ENCODE measurements at regions not wholly inside any gene's neighbourhood (a gene's known extent, or its start where the extent isn't known, plus 50 kb on each side); places are given as distances from the start of the nearest gene placed in this dataset.

- TF ChIP-seq, protein P1, sequence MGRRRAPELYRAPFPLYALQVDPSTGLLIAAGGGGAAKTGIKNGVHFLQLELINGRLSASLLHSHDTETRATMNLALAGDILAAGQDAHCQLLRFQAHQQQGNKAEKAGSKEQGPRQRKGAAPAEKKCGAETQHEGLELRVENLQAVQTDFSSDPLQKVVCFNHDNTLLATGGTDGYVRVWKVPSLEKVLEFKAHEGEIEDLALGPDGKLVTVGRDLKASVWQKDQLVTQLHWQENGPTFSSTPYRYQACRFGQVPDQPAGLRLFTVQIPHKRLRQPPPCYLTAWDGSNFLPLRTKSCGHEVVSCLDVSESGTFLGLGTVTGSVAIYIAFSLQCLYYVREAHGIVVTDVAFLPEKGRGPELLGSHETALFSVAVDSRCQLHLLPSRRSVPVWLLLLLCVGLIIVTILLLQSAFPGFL (CRISPR knock-in tag; IDR thresholded peaks at IDR 0.05; ENCODE audit: borderline replicate concordance) = no peak
- no peak for TF ChIP-seq GRHL2 (CRISPR knock-in tag; IDR thresholded peaks at IDR 0.05; ENCODE audit: insufficient replicate concordance, severe bottlenecking)
- TF ChIP-seq, protein P2, sequence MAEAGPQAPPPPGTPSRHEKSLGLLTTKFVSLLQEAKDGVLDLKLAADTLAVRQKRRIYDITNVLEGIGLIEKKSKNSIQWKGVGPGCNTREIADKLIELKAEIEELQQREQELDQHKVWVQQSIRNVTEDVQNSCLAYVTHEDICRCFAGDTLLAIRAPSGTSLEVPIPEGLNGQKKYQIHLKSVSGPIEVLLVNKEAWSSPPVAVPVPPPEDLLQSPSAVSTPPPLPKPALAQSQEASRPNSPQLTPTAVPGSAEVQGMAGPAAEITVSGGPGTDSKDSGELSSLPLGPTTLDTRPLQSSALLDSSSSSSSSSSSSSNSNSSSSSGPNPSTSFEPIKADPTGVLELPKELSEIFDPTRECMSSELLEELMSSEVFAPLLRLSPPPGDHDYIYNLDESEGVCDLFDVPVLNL (CRISPR knock-in tag; IDR thresholded peaks at IDR 0.05; ENCODE audit: borderline replicate concordance, low read depth) = no peak
Observed at GRCh38 chrX:20434986-20435385, 168.3 kb upstream of the RPS6KA3 start (continued).

DNA sequence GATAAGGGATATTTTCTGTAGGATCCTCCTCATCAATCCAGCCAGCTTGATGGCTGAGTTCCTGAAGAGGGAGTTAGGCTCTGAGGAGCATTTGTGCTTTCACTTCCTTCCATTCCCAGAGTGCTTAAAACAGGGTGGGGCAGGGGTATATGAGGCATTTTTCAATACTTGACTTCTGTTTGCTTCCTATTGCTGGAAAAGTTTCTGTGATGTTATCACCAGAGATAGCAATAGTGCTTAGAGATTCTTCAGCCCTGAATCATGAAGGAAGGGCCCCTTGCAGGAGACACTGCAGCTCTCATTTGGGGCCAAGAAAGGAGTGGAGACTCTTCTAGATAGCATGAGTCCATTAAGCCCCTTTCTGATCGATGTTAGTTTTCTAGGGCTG, 166.7 kb upstream of the RPS6KA3 start:
- H3K27ac Mint-ChIP-seq = no peak overlapping the region
- no peaks in the 10 kb centered on the region for H3K9me3 Mint-ChIP-seq
- H3K4me1 Mint-ChIP-seq = no peaks in the 10 kb centered on the region
- no peak overlapping the region for H3K4me3 Mint-ChIP-seq
- no peak for ATAC-seq
- DNase-seq (ENCODE audit: low spot score) = no peak
- CTCF ChIA-PET = no interaction called here
- no peaks in the 10 kb centered on the region; the same call in 1 of the 2 replicates for H3K27me3 Mint-ChIP-seq (ENCODE audit: low read depth)
- no peaks in the 10 kb centered on the region for H3K36me3 Mint-ChIP-seq
- TF ChIP-seq NR2C2 (CRISPR knock-in tag; IDR thresholded peaks at IDR 0.05) (no peak), ZNF317 (CRISPR knock-in tag; IDR thresholded peaks at IDR 0.05; ENCODE audit: borderline replicate concordance, low read depth) (no peak), HMGA2 (CRISPR knock-in tag; IDR thresholded peaks at IDR 0.05) (no peak)
- POLR2A ChIA-PET = no interaction called here

DNA sequence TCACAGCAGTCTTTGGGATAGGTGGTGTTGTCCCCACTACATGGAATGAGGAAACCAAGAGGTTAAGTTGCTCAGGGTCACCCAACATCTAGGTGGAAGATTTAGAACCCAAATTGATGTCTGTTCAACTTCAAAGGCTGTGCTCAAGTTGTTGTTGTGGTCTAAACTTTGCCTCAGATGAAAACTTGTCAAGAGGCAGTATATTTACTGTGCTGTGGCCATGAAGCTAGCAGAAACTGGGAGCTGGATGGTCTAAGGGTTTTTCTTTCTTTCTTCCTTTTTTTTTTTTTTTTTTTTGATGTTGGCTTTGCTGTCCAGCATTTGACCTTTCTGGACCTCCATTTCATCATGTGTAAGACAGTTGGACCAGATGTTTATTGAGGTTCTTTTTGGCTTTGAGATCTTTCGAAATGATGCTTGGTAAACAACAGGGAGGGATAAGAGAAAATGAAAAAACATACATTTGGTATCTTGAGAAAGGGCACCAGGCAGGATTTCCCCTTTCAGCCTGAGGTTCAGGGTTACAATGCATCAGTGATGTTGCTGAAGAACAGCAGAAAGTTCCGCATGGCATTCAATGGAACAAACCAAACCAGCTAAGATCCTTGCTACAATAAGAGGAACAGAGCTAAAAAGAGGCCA, 166.2 kb upstream of the RPS6KA3 start:
- H3K4me1 Mint-ChIP-seq = no peaks in the 10 kb centered on the region
- TF ChIP-seq ZNF232 (CRISPR knock-in tag; IDR thresholded peaks at IDR 0.05) (no peak), ZNF532 (CRISPR knock-in tag; IDR thresholded peaks at IDR 0.05; ENCODE audit: borderline replicate concordance) (no peak), CBFB (CRISPR knock-in tag; IDR thresholded peaks at IDR 0.05; ENCODE audit: low read depth) (no peak), TEAD4 (CRISPR knock-in tag; IDR thresholded peaks at IDR 0.05) (no peak), NR1H2 (CRISPR knock-in tag; IDR thresholded peaks at IDR 0.05) (no peak), MXD4 (CRISPR knock-in tag; IDR thresholded peaks at IDR 0.05; ENCODE audit: borderline replicate concordance) (no peak), GABPB1 (CRISPR knock-in tag; IDR thresholded peaks at IDR 0.05) (no peak), NFE2L1 (CRISPR knock-in tag; IDR thresholded peaks at IDR 0.05) (no peak), ZNF138 (CRISPR knock-in tag; conservative IDR thresholded peaks at IDR 0.05) (no peak), ATF1 (CRISPR knock-in tag; IDR thresholded peaks at IDR 0.05) (no peak), OVOL2 (CRISPR knock-in tag; IDR thresholded peaks at IDR 0.05; ENCODE audit: borderline replicate concordance) (no peak)
- TF ChIP-seq, protein P3, sequence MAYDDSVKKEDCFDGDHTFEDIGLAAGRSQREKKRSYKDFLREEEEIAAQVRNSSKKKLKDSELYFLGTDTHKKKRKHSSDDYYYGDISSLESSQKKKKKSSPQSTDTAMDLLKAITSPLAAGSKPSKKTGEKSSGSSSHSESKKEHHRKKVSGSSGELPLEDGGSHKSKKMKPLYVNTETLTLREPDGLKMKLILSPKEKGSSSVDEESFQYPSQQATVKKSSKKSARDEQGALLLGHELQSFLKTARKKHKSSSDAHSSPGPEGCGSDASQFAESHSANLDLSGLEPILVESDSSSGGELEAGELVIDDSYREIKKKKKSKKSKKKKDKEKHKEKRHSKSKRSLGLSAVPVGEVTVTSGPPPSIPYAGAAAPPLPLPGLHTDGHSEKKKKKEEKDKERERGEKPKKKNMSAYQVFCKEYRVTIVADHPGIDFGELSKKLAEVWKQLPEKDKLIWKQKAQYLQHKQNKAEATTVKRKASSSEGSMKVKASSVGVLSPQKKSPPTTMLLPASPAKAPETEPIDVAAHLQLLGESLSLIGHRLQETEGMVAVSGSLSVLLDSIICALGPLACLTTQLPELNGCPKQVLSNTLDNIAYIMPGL (CRISPR knock-in tag; IDR thresholded peaks at IDR 0.05) = no peak
- DNase-seq (ENCODE audit: low spot score) = no peak
- no peak for ATAC-seq
- H3K36me3 Mint-ChIP-seq = no peaks in the 10 kb centered on the region
- ChIA-PET POLR2A (no interaction called here), CTCF (no interaction called here)
- no peak overlapping the region for H3K27ac Mint-ChIP-seq
- no peaks in the 10 kb centered on the region for H3K9me3 Mint-ChIP-seq
- no peaks in the 10 kb centered on the region; the same call in 1 of the 2 replicates for H3K27me3 Mint-ChIP-seq (ENCODE audit: low read depth)
- H3K4me3 Mint-ChIP-seq = no peak overlapping the region

Measured in WTC11 (cell line).